ENCODE measurements at regions not wholly inside any gene's neighbourhood (a gene's known extent, or its start where the extent isn't known, plus 50 kb on each side); places are given as distances from the start of the nearest gene placed in this dataset.

GRCh38 chrX:98338544-98338943 lies 1454.8 kb downstream of the RPA4 start:
- H3K4me1 ChIP-seq (ENCODE audit: insufficient read depth, low read length), result no peaks in the 10 kb centered on the region
- TF ChIP-seq, protein P1, sequence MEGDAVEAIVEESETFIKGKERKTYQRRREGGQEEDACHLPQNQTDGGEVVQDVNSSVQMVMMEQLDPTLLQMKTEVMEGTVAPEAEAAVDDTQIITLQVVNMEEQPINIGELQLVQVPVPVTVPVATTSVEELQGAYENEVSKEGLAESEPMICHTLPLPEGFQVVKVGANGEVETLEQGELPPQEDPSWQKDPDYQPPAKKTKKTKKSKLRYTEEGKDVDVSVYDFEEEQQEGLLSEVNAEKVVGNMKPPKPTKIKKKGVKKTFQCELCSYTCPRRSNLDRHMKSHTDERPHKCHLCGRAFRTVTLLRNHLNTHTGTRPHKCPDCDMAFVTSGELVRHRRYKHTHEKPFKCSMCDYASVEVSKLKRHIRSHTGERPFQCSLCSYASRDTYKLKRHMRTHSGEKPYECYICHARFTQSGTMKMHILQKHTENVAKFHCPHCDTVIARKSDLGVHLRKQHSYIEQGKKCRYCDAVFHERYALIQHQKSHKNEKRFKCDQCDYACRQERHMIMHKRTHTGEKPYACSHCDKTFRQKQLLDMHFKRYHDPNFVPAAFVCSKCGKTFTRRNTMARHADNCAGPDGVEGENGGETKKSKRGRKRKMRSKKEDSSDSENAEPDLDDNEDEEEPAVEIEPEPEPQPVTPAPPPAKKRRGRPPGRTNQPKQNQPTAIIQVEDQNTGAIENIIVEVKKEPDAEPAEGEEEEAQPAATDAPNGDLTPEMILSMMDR (IDR thresholded peaks at IDR 0.05; ENCODE audit: extremely low read depth, low read depth, low read length), result no peak
- no peaks in the 10 kb centered on the region for H3K27me3 ChIP-seq (ENCODE audit: insufficient read depth, low read length)
- no peaks in the 10 kb centered on the region for H3K36me3 ChIP-seq (ENCODE audit: insufficient read depth, low read length)
- no peaks in the 10 kb centered on the region for H4K20me1 ChIP-seq (ENCODE audit: insufficient read depth, low read length)
- peaks cover 2% of the 10 kb centered on the region for H3K9me3 ChIP-seq (ENCODE audit: low read depth, low read length)
- no peaks in the 10 kb centered on the region for H3K79me2 ChIP-seq (ENCODE audit: insufficient read depth, low read length)
- H3K4me2 ChIP-seq (ENCODE audit: insufficient read depth, low read length), result no peak overlapping the region
- no peak overlapping the region for H3K4me3 ChIP-seq (ENCODE audit: insufficient read depth, low read length)
- H3K27ac ChIP-seq (ENCODE audit: low read depth, low read length), result no peak overlapping the region
- DNase-seq (ENCODE audit: insufficient read length, low spot score, missing footprints), result no peak
- no peak overlapping the region for H2AFZ ChIP-seq (ENCODE audit: low read length)

- no peaks in the 10 kb centered on the region for H3K9me3 ChIP-seq (ENCODE audit: low read depth, low read length)
- no peak overlapping the region for H3K4me2 ChIP-seq (ENCODE audit: insufficient read depth, low read length)
- no peaks in the 10 kb centered on the region for H3K36me3 ChIP-seq (ENCODE audit: insufficient read depth, low read length)
- no peaks in the 10 kb centered on the region for H4K20me1 ChIP-seq (ENCODE audit: insufficient read depth, low read length)
- H3K27me3 ChIP-seq (ENCODE audit: insufficient read depth, low read length), result no peaks in the 10 kb centered on the region
- no peaks in the 10 kb centered on the region for H3K79me2 ChIP-seq (ENCODE audit: insufficient read depth, low read length)
- H3K4me1 ChIP-seq (ENCODE audit: insufficient read depth, low read length), result no peaks in the 10 kb centered on the region
- H3K4me3 ChIP-seq (ENCODE audit: insufficient read depth, low read length), result no peak overlapping the region
- TF ChIP-seq, protein P1 (IDR thresholded peaks at IDR 0.05; ENCODE audit: extremely low read depth, low read depth, low read length), result no peak
- DNase-seq (ENCODE audit: insufficient read length, low spot score, missing footprints), result no peak
- H2AFZ ChIP-seq (ENCODE audit: low read length), result no peak overlapping the region
- no peak overlapping the region for H3K27ac ChIP-seq (ENCODE audit: low read depth, low read length)
These were observed 1467.2 kb downstream of the RPA4 start for GRCh38 chrX:98350940-98351339.

DNA sequence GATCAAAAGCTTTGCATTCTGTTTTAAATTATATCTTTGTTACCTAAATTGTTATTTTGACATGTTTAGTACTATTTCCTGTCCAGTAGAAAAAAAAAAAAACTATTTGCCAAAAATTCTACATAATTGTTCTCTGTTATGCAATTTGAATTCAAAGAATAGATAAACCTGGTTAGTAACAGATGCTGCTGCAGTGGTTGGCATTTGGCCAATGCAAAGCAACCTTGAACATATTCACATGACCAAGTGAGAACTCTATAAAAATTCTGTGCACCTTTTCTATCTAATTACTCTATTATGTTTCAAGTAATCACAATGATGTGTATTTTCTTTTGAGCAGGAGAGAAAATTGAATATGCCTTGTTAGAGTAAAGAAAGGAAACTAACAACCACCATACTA lies 1473.4 kb downstream of the RPA4 start:
- H3K9me3 ChIP-seq (ENCODE audit: low read depth, low read length), result no peaks in the 10 kb centered on the region
- no peaks in the 10 kb centered on the region for H4K20me1 ChIP-seq (ENCODE audit: insufficient read depth, low read length)
- no peaks in the 10 kb centered on the region for H3K4me1 ChIP-seq (ENCODE audit: insufficient read depth, low read length)
- TF ChIP-seq, protein P1 (IDR thresholded peaks at IDR 0.05; ENCODE audit: extremely low read depth, low read depth, low read length), result no peak
- no peak for DNase-seq (ENCODE audit: insufficient read length, low spot score, missing footprints)
- no peaks in the 10 kb centered on the region for H3K79me2 ChIP-seq (ENCODE audit: insufficient read depth, low read length)
- no peaks in the 10 kb centered on the region for H3K36me3 ChIP-seq (ENCODE audit: insufficient read depth, low read length)
- no peak overlapping the region for H3K27ac ChIP-seq (ENCODE audit: low read depth, low read length)
- H2AFZ ChIP-seq (ENCODE audit: low read length), result no peak overlapping the region
- H3K4me3 ChIP-seq (ENCODE audit: insufficient read depth, low read length), result no peak overlapping the region
- no peaks in the 10 kb centered on the region for H3K27me3 ChIP-seq (ENCODE audit: insufficient read depth, low read length)
- no peak overlapping the region for H3K4me2 ChIP-seq (ENCODE audit: insufficient read depth, low read length)

DNA sequence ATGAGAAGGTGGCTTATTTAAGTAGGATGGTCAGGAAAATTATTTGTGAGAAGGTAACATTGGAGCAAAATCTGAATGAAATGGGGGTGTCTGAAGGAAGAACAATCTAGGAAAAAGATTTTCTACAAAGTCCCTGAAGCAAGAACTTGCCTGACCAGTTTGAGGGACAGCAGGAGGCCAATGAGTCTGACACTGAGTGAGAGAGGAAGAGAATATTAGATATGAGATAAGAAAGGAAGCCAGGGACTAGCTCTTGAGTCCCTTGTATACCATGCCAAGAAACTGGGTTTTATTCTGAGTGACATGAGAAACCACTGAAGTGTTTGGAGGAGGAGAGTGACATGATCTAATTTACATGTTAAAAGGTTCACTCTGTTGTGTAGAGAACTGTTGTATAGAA lies 1478.9 kb downstream of the RPA4 start:
- TF ChIP-seq, protein P1 (IDR thresholded peaks at IDR 0.05; ENCODE audit: extremely low read depth, low read depth, low read length), result no peak
- H4K20me1 ChIP-seq (ENCODE audit: insufficient read depth, low read length), result no peaks in the 10 kb centered on the region
- no peaks in the 10 kb centered on the region for H3K27me3 ChIP-seq (ENCODE audit: insufficient read depth, low read length)
- no peak overlapping the region for H3K4me2 ChIP-seq (ENCODE audit: insufficient read depth, low read length)
- H3K36me3 ChIP-seq (ENCODE audit: insufficient read depth, low read length), result no peaks in the 10 kb centered on the region
- H3K9me3 ChIP-seq (ENCODE audit: low read depth, low read length), result no peaks in the 10 kb centered on the region
- no peak overlapping the region for H2AFZ ChIP-seq (ENCODE audit: low read length)
- H3K27ac ChIP-seq (ENCODE audit: low read depth, low read length), result no peak overlapping the region
- H3K4me3 ChIP-seq (ENCODE audit: insufficient read depth, low read length), result no peak overlapping the region
- no peak for DNase-seq (ENCODE audit: insufficient read length, low spot score, missing footprints)
- H3K4me1 ChIP-seq (ENCODE audit: insufficient read depth, low read length), result no peaks in the 10 kb centered on the region
- no peaks in the 10 kb centered on the region for H3K79me2 ChIP-seq (ENCODE audit: insufficient read depth, low read length)

All from osteoblast (primary cell).